Left renal pelvis (tissue), 4 donors: ENCODE measurements at regions not wholly inside any gene's neighbourhood (a gene's known extent, or its start where the extent isn't known, plus 50 kb on each side); places are given as distances from the start of the nearest gene placed in this dataset.
"Not testable (repeated sequence)": the region's sequence is repeated elsewhere in the genome, so short reads cannot be mapped to it uniquely, and the experiment has no call there.

Source experiments
- DNase-seq, 4 donors: peaks; one replicate each; pipeline ENCODE4 v3.0.0-alpha.2; 2013; ENCODE audit warnings: low read depth in 4 of 4, low spot score in 3 of 4

DNA sequence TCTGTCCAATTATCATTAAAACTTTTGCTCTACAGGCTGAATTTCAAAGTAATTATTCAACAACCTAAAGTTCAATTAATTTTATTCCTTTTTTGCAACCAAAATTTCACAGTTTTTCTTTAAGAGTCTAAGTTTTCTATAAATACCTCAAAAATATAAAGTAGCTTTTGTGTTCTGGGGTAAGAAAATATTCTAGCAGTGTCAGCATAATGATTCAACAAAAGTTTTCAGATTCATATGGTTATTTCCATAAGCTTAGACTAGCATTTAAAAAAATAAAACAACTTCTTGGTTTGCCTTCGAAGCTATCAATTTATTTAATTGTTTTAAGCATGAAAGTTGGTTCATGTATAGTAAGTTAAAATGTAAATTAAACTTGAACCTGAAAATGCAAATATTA, 1962.3 kb upstream of the CDH6 start:
- DNase-seq: no peak

GRCh38 chr5:29230591-29230990, 1962.9 kb upstream of the CDH6 start:
- no peak for DNase-seq

DNA sequence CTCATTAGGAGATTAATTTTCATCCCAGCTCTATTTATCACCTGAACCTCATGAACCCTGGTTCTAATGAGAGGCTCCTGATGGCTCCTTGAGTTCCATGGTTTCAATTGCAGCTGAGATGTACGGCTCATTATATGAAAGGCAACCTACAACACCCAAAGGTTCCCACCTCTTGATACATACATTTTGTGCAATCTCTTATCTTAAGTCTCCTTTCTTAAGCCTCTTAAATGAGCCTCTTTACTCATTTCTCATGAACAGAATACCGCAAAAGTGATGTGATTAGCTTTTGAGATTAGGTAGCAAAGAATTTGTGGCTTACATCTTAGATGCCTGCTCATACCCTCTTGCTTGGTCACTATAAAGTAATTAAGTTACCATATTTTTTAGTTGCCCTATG, 1964.0 kb upstream of the CDH6 start:
- DNase-seq: no peak

DNA sequence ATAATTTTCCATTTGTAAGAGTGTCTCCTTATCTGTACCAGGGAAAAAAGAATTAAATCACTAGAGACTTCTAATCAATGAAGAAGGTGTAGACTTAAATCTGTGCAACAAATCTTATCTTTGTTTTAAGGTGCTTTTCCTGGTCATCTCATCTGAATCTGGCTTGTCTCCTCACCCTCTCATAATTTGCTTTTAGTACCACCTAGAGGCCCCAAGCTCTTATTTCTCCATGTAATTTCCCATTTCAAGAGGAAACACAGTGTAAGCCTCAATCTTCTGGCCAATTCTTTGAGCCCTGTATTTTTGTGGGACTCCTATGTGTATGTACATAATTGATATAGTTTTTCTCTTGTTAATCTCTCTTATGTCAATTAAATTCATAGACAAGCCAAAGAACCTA, 1975.3 kb upstream of the CDH6 start:
- no peak for DNase-seq

- DNase-seq: no peak
These were observed 1978.6 kb upstream of the CDH6 start for GRCh38 chr5:29214839-29215238.

DNA sequence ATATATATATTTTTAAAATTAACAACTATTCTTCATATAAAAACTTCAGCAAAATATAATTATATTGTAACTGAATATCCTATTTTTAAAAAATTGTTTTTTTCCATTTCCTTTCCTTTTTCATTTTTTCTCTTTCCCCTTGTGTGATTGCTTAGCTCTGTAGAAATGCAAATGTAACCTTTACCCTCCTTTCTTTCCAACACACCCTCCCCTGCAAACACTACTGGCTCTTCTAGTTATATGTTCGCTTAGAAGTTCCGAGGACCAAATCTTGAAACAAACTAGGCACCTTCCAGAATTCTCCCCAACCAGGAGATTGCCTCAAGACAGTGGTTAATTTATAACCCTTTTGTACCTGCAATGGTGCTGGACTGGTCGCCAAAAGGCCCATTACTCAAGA, 1980.0 kb upstream of the CDH6 start:
- DNase-seq: no peak

GRCh38 chr5:29208024-29208423, 1985.5 kb upstream of the CDH6 start:
- DNase-seq: no peak

GRCh38 chr5:29203049-29203448, 1990.4 kb upstream of the CDH6 start:
- DNase-seq: no peak

GRCh38 chr5:29197631-29198454, 1995.6 kb upstream of the CDH6 start:
- DNase-seq: no peak

DNA sequence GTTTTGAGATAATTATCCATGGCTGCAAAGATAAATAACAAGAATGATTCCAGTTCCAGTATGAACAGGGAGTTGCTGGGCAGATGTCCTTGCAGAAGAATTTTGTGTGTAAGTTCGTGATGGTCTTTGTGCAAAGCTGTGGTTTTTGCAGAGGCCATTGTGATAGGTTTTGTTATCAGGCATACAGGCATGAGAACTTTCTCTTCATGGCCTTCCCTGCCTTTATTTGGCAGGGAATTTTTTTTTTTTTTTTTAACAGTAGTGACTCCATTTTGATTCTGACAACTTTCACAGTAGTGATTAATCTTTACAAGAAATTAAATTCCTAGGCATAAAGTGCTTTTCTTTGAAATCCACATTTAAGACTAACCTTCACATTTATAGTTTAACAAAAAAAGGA, 1999.5 kb upstream of the CDH6 start:
- DNase-seq: no peak

- not testable (repeated sequence) for DNase-seq
These were observed 2002.0 kb upstream of the CDH6 start for GRCh38 chr5:29191269-29192048.

GRCh38 chr5:29190398-29190797, 2003.1 kb upstream of the CDH6 start:
- DNase-seq: not testable (repeated sequence)

DNA sequence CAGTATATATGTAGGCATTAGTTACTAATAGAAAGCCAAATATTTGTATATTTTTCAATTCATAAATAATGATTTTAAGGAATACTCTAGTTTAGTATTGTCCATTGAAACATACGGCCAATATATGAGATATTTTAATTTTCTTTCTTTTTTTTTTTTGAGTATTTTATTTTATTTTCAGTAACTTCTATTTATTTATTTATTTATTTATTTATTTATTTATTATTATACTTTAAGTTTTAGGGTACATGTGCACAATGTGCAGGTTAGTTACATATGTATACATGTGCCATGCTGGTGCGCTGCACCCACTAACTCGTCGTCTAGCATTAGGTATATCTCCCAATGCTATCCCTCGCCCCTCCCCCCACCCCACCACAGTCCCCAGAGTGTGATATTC, 2007.1 kb upstream of the CDH6 start:
- not testable (repeated sequence) for DNase-seq

DNA sequence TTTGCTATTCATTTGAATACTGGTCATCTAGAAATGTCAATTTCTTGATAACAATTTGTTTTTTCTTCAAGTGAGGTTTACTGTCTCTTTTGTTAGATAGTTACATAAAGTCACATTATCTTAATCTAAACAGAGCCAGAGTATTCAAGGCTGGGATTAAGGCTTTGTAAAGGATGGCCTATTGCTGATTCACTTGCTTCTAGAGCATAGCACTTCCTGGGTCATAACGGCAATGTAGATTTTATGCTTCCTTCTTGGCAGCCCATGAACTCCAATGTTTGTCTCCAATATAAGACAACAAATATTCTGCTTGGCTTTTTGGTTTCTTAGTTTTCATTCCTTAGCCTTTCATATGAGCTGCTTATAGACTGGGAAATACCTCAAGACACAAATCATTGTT, 2007.9 kb upstream of the CDH6 start:
- DNase-seq: no peak

DNA sequence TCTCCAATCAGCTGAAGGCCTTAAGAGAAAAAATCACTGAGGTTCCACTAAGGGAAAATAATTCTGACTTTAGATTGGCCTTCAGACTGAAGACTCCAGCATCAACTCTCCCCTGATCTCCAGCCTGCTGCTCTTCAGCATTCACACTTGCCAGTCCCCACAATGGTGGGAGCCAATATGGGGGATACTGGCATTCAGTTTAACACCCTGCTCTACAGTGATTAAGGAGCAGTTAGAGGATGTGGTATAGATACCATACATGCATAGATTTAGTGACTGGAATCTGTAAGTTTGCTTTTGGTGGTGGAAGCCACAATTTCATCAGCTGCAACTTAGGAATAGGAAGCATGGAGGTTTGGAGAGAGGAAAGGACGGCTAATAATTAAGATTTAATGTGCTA, 2017.7 kb upstream of the CDH6 start:
- no peak for DNase-seq

DNA sequence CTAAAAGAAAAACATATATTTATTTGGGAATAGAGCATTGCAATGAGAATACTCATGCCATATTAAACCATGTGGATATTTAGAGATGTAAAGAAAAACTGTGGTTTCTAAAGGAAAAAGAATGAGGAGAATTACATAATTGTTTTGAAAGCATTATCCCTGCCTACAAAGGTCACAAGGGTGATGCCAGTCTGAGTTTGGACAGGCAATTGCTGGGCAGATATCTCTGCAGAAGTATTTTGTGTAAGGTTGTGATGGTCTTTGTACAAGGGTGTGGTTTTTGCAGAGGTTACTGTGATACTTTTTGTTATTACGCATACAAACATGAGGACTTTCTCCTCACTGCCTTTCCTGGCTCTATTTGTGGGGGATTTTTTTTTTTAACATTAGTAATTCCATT, 2022.9 kb upstream of the CDH6 start:
- DNase-seq: no peak

- no peak for DNase-seq
These were observed 2023.6 kb upstream of the CDH6 start for GRCh38 chr5:29169886-29170285.

DNA sequence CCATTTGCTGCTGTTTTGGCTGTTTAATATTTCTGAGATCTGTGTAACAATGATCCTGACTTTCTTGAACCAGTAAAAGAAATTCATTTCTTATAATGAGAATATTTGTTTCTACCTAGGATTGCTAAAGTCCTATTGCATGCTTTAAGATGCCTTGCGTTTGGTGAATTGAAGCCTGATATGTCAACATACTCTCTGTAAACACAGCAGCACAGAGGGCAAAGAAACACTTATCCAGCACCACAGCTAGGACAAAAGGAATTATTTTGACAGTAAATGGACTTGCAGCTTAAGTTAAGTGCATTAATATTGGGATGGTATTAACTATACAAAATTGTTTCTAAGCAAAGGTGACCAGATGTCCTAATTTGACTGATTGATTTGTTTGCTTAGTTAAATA, 2031.2 kb upstream of the CDH6 start:
- no peak for DNase-seq

DNA sequence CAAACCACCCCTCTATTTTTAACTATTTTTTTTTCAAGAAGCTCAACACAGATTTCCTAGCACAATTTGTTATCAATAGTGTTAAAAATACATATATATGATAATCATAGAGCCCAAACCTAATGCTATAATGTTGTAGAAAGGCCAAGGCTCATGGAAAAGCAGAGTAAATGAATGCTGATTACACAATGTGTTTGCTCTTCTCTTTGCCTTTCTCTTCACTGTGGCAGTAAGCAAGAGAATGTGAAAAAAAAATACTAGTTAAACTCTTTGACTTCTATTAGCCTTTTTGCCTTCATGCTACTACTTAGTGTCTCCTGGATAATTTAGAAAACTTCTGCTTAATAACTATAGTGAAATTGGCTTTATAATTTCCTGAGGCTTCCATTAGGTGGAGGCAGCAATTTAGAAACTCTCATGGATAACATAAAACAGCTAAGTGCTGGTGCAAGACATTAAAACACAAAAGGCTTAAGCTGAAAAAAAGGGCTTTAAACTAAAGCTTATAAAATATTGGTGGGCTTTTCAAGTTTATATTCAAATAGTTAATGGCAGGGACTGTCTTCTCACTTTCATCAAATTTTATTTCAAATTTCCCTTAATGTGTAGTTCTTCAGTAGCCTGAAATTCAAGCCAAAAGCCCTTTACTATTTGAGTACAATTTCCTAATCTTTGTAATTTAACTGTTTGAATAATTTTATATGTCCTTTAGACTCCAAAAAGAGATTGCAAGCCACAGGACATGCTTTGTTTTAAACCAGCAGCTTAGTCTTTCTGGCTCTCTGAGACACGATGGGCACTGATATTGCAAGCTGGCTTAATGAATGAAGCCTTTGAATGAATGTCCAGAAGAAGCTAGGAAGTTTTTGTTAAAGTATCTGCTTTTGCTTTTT, 2031.8 kb upstream of the CDH6 start:
- DNase-seq: no peak

- no peak for DNase-seq
These were observed 2035.5 kb upstream of the CDH6 start for GRCh38 chr5:29157975-29158374.

DNA sequence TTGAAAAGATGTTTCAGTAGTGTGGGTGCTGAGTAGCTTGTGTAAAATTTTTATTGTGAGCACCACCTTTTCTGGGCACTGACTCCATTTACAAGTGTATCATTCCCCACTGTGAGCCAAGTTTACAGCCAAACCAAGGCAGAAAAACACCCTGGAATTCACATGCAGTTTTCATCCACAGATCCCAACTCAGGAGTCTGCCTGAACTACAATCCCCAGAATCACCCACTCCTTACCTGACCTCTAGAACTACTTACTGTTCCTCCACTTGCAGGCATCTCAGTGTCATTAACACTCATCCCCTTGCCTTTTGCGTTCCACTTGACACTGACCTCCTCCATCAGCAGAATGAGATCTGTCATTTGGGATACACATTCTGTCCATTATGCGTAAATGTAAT, 2042.6 kb upstream of the CDH6 start:
- DNase-seq: no peak
